H9 (cell line): ENCODE measurements at regions not wholly inside any gene's neighbourhood (a gene's known extent, or its start where the extent isn't known, plus 50 kb on each side); places are given as distances from the start of the nearest gene placed in this dataset.

Experiments used
- DNase-seq: peaks from one replicate; pipeline ENCODE4 v3.0.0-alpha.2; 2017
- H2AFZ ChIP-seq: one replicate; pipeline ENCODE4 v1.6.1; 2013; ENCODE audit warnings: mild to moderate bottlenecking, low read length, control low read depth, moderate library complexity
- H2AK5ac ChIP-seq: 2 replicates; pipeline ENCODE4 v1.6.1; 2013; ENCODE audit warnings: low read length, control low read depth, mixed read lengths; ENCODE audit not compliant: insufficient read length
- H2BK120ac ChIP-seq: one replicate; pipeline ENCODE4 v1.6.1; 2013; ENCODE audit warnings: low read depth, mild to moderate bottlenecking, low read length, control low read depth, inconsistent platforms; ENCODE audit not compliant: poor library complexity, severe bottlenecking
- H2BK12ac ChIP-seq: 2 replicates; pipeline ENCODE4 v1.6.1; 2013; ENCODE audit warnings: low read length, control low read depth, mixed read lengths, low read depth; ENCODE audit not compliant: insufficient read length
- H2BK15ac ChIP-seq: 2 replicates; pipeline ENCODE4 v1.6.1; 2013; ENCODE audit warnings: low read depth, low read length, control low read depth
- H2BK20ac ChIP-seq: one replicate; pipeline ENCODE4 v1.6.1; 2013; ENCODE audit warnings: low read depth, mild to moderate bottlenecking, low read length, control low read depth, inconsistent platforms; ENCODE audit not compliant: poor library complexity, severe bottlenecking
- H2BK5ac ChIP-seq: 2 replicates; pipeline ENCODE4 v1.6.1; 2013; ENCODE audit warnings: low read length, control low read depth, mixed read lengths; ENCODE audit not compliant: insufficient read length
- H3K14ac ChIP-seq: 2 replicates; pipeline ENCODE4 v1.6.1; 2013; ENCODE audit warnings: low read length, control low read depth; ENCODE audit not compliant: insufficient read depth
- H3K18ac ChIP-seq: 2 replicates; pipeline ENCODE4 v1.6.1; 2013; ENCODE audit warnings: low read depth, mild to moderate bottlenecking, mixed read lengths, low read length, control low read depth; ENCODE audit not compliant: insufficient read length
- H3K23ac ChIP-seq: 2 replicates; pipeline ENCODE4 v1.6.1; 2013; ENCODE audit warnings: low read length, control low read depth, mixed read lengths, low read depth; ENCODE audit not compliant: insufficient read length
- H3K23me2 ChIP-seq: 2 replicates; pipeline ENCODE4 v1.6.1; 2013; ENCODE audit warnings: low read depth, mild to moderate bottlenecking, mixed read lengths, low read length, control low read depth; ENCODE audit not compliant: insufficient read length, poor library complexity, severe bottlenecking
- H3K27ac ChIP-seq: 2 replicates; pipeline ENCODE4 v1.5.1; 2013; ENCODE audit warnings: low read length, control low read depth, mixed read lengths, low read depth; ENCODE audit not compliant: insufficient read length
- H3K27me3 ChIP-seq: 2 replicates; pipeline ENCODE4 v1.6.1; 2013; ENCODE audit warnings: low read length, control low read depth, inconsistent platforms; ENCODE audit not compliant: insufficient read depth
- H3K4ac ChIP-seq: 2 replicates; pipeline ENCODE4 v1.6.1; 2013; ENCODE audit warnings: low read depth, mild to moderate bottlenecking, control low read depth, inconsistent platforms, low read length, moderate library complexity
- H3K4me1 ChIP-seq: 2 replicates; pipeline ENCODE4 v1.6.1; 2013; ENCODE audit warnings: low read length, control low read depth, inconsistent platforms; ENCODE audit not compliant: insufficient read depth
- H3K4me2 ChIP-seq: 2 replicates; pipeline ENCODE4 v1.6.1; 2013; ENCODE audit warnings: low read length, control low read depth, mixed read lengths; ENCODE audit not compliant: insufficient read length, insufficient read depth
- H3K56ac ChIP-seq: 2 replicates; pipeline ENCODE4 v1.6.1; 2013; ENCODE audit warnings: low read depth, mild to moderate bottlenecking, mixed read lengths, low read length, control low read depth; ENCODE audit not compliant: insufficient read length
- H3K79me1 ChIP-seq: 2 replicates; pipeline ENCODE4 v1.6.1; 2013; ENCODE audit warnings: low read depth, mild to moderate bottlenecking, moderate library complexity, low read length, control low read depth, inconsistent platforms; ENCODE audit not compliant: insufficient read depth, poor library complexity, severe bottlenecking
- H3K79me2 ChIP-seq: 2 replicates; pipeline ENCODE4 v1.6.1; 2013; ENCODE audit warnings: low read length, control low read depth, inconsistent platforms; ENCODE audit not compliant: insufficient read depth
- H3K9ac ChIP-seq: 2 replicates; pipeline ENCODE4 v1.6.1; 2013; ENCODE audit warnings: low read length, control low read depth, mixed read lengths; ENCODE audit not compliant: insufficient read length; ENCODE audit errors: extremely low read depth
- H3K9me3 ChIP-seq: one replicate; pipeline ENCODE4 v1.6.1; 2013; ENCODE audit warnings: low read depth, low read length, inconsistent platforms; ENCODE audit not compliant: control insufficient read depth
- H3T11ph ChIP-seq: one replicate; pipeline ENCODE4 v1.6.1; 2013; ENCODE audit warnings: mild to moderate bottlenecking, low read length, control low read depth, inconsistent platforms
- H4K20me1 ChIP-seq: one replicate; pipeline ENCODE4 v1.6.1; 2013; ENCODE audit not compliant: control insufficient read depth, insufficient read length, insufficient read depth
- H4K5ac ChIP-seq: 2 replicates; pipeline ENCODE4 v1.6.1; 2013; ENCODE audit warnings: low read depth, mild to moderate bottlenecking, mixed read lengths, low read length, control low read depth; ENCODE audit not compliant: insufficient read length
- H4K8ac ChIP-seq: replicated peaks from 2 replicates; pipeline ENCODE4 v1.6.1; 2013; ENCODE audit warnings: low read length, control low read depth, mixed read lengths, low read depth; ENCODE audit not compliant: insufficient read length
- H4K91ac ChIP-seq: 2 replicates; pipeline ENCODE4 v1.6.1; 2013; ENCODE audit warnings: low read depth, mild to moderate bottlenecking, moderate library complexity, mixed read lengths, low read length, control low read depth; ENCODE audit not compliant: insufficient read length
- H3K27ac Mint-ChIP-seq, 3 experiments: 2 replicates in 2 of 3; 3 replicates in 1 of 3; pipeline ENCODE4 v1.8.0; 2020 to 2021; ENCODE audit warnings: mixed read lengths in 3 of 3, mild to moderate bottlenecking in 1 of 3, moderate library complexity in 1 of 3
- H3K27me3 Mint-ChIP-seq: 2 replicates; pipeline ENCODE4 v1.8.0; 2021; ENCODE audit warnings: low read depth, mild to moderate bottlenecking, moderate library complexity, mixed read lengths
- H3K36me3 Mint-ChIP-seq, 3 experiments: 2 replicates in 2 of 3; 3 replicates in 1 of 3; pipeline ENCODE4 v1.8.0; 2020 to 2021; ENCODE audit warnings: low read depth in 3 of 3, mixed read lengths in 3 of 3; ENCODE audit not compliant: insufficient read depth in 1 of 3
- H3K4me1 Mint-ChIP-seq, 2 experiments: 2 replicates each; pipeline ENCODE4 v1.8.0; 2020; ENCODE audit warnings: mixed read lengths in 2 of 2
- H3K4me3 Mint-ChIP-seq, 2 experiments: 2 replicates in 1 of 2; 3 replicates in 1 of 2; pipeline ENCODE4 v1.8.0; 2020 to 2021; ENCODE audit warnings: mild to moderate bottlenecking in 2 of 2, mixed read lengths in 2 of 2, moderate library complexity in 1 of 2
- H3K9me3 Mint-ChIP-seq, 2 experiments: 2 replicates in 1 of 2; 3 replicates in 1 of 2; pipeline ENCODE4 v1.8.0; 2020; ENCODE audit warnings: mild to moderate bottlenecking in 2 of 2, mixed read lengths in 2 of 2, moderate library complexity in 1 of 2
- CTCF ChIP-seq: fragments of 200-600 bp; sonication (generic); conservative IDR thresholded peaks from 3 replicates; pipeline ENCODE4 v1.8.0; 2021; ENCODE audit warnings: antibody characterized with exemption, mild to moderate bottlenecking
- WGBS: extraction: QIAGEN DNeasy Blood & Tissue Kit; methylation state at CpG from one replicate; pipeline ENCODE4 v1.1.7; 2013; ENCODE audit warnings: missing lambda C conversion rate, low lambda C conversion rate, mixed read lengths; ENCODE audit not compliant: insufficient read length; ENCODE audit errors: extremely low coverage; 5-methylcytosine and 5-hydroxymethylcytosine counted together

GRCh38 chr4:71198958-71199357 is 139.9 kb upstream of the SLC4A4 start:
- Mint-ChIP-seq H3K4me1 (peaks cover 6 to 8% of the 10 kb centered on the region in 2 experiments), H3K9me3 (no peaks in the 10 kb centered on the region), H3K36me3 (no peaks in the 10 kb centered on the region), H3K4me3 (no peak overlapping the region), H3K27ac (no peak overlapping the region), H3K27me3 (no peaks in the 10 kb centered on the region)
- no peak for DNase-seq
- Histone ChIP-seq H2BK20ac (no peak overlapping the region), H3K9ac (no peak overlapping the region), H3K4ac (no peak overlapping the region), H3K56ac (no peak overlapping the region), H3K23ac (no peak overlapping the region), H3K9me3 (no peaks in the 10 kb centered on the region), H2BK15ac (no peak overlapping the region), H3T11ph (no peak overlapping the region), H2AFZ (no peak overlapping the region), H3K4me2 (no peak overlapping the region), H4K5ac (no peak overlapping the region), H3K79me1 (no peaks in the 10 kb centered on the region), H4K8ac (no peak overlapping the region), H2BK120ac (no peak overlapping the region), H3K79me2 (no peaks in the 10 kb centered on the region), H4K91ac (no peak overlapping the region), H3K27ac (no peak overlapping the region), H3K4me1 (no peaks in the 10 kb centered on the region; the same call in 1 of the 2 replicates), H3K14ac (no peak overlapping the region), H2AK5ac (no peak overlapping the region), H4K20me1 (no peaks in the 10 kb centered on the region), H3K27me3 (no peaks in the 10 kb centered on the region), H2BK5ac (no peak overlapping the region), H3K23me2 (no peaks in the 10 kb centered on the region), H3K18ac (no peak overlapping the region), H2BK12ac (no peak overlapping the region)
- TF ChIP-seq CTCF: no peak
- no CpG with 5 or more reads among the region's 2 CpGs for WGBS
